ENCODE measurements at regions not wholly inside any gene's neighbourhood (a gene's known extent, or its start where the extent isn't known, plus 50 kb on each side); places are given as distances from the start of the nearest gene placed in this dataset.

- TF ChIP-seq CTCF (IDR thresholded peaks at IDR 0.05), result no peak
- TF ChIP-seq POLR2A (IDR thresholded peaks at IDR 0.05), result no peak
Measured at GRCh38 chr11:109349276-109350080, 72.5 kb upstream of the C11orf87 start.

All from right lobe of liver (tissue), 4 donors.